ENCODE measurements at regions not wholly inside any gene's neighbourhood (a gene's known extent, or its start where the extent isn't known, plus 50 kb on each side); places are given as distances from the start of the nearest gene placed in this dataset.

- TF ChIP-seq, protein P1, sequence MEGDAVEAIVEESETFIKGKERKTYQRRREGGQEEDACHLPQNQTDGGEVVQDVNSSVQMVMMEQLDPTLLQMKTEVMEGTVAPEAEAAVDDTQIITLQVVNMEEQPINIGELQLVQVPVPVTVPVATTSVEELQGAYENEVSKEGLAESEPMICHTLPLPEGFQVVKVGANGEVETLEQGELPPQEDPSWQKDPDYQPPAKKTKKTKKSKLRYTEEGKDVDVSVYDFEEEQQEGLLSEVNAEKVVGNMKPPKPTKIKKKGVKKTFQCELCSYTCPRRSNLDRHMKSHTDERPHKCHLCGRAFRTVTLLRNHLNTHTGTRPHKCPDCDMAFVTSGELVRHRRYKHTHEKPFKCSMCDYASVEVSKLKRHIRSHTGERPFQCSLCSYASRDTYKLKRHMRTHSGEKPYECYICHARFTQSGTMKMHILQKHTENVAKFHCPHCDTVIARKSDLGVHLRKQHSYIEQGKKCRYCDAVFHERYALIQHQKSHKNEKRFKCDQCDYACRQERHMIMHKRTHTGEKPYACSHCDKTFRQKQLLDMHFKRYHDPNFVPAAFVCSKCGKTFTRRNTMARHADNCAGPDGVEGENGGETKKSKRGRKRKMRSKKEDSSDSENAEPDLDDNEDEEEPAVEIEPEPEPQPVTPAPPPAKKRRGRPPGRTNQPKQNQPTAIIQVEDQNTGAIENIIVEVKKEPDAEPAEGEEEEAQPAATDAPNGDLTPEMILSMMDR (IDR thresholded peaks at IDR 0.05) = no peak
- TF ChIP-seq IRF3 (IDR thresholded peaks at IDR 0.05; ENCODE audit: low read depth, low read length) = no peak
Measured at GRCh38 chr19:13600802-13601201, 94.5 kb upstream of the CACNA1A start (continued).

- H3K27me3 ChIP-seq (ENCODE audit: insufficient read depth) = peaks cover 43% of the 10 kb centered on the region
- peaks cover 0 to 3% of the 10 kb centered on the region in 2 experiments; a peak in 1 of 4 replicates for H3K4me1 ChIP-seq (ENCODE audit: control insufficient read depth in 1 of 2, insufficient read depth in 2 of 2, low read depth in 1 of 2, low read length in 1 of 2)
Measured at GRCh38 chr19:13600091-13600490, 93.8 kb upstream of the CACNA1A start.

More at GRCh38 chr19:13600091-13600490, 93.8 kb upstream of the CACNA1A start:
- ChIA-PET POLR2A (no interaction called here), CTCF (interaction anchor here (1.0 to 2.6 kb wide), 4 partner anchors 8 to 121 kb away, joined by 4 to 14 read pairs (median 8); no protein-coding TSS in a partner anchor)
- H3K9me3 ChIP-seq = no peaks in the 10 kb centered on the region
- TF ChIP-seq TCF12 (IDR thresholded peaks at IDR 0.05) (no peak), GATA2 (CRISPR knock-in tag; IDR thresholded peaks at IDR 0.05) (no peak), TEAD4 (IDR thresholded peaks at IDR 0.05; ENCODE audit: borderline replicate concordance, insufficient read depth) (no peak), GABPA (IDR thresholded peaks at IDR 0.05; ENCODE audit: low read depth) (no peak), JUND (IDR thresholded peaks at IDR 0.05) (no peak)
- TF ChIP-seq, protein P2, sequence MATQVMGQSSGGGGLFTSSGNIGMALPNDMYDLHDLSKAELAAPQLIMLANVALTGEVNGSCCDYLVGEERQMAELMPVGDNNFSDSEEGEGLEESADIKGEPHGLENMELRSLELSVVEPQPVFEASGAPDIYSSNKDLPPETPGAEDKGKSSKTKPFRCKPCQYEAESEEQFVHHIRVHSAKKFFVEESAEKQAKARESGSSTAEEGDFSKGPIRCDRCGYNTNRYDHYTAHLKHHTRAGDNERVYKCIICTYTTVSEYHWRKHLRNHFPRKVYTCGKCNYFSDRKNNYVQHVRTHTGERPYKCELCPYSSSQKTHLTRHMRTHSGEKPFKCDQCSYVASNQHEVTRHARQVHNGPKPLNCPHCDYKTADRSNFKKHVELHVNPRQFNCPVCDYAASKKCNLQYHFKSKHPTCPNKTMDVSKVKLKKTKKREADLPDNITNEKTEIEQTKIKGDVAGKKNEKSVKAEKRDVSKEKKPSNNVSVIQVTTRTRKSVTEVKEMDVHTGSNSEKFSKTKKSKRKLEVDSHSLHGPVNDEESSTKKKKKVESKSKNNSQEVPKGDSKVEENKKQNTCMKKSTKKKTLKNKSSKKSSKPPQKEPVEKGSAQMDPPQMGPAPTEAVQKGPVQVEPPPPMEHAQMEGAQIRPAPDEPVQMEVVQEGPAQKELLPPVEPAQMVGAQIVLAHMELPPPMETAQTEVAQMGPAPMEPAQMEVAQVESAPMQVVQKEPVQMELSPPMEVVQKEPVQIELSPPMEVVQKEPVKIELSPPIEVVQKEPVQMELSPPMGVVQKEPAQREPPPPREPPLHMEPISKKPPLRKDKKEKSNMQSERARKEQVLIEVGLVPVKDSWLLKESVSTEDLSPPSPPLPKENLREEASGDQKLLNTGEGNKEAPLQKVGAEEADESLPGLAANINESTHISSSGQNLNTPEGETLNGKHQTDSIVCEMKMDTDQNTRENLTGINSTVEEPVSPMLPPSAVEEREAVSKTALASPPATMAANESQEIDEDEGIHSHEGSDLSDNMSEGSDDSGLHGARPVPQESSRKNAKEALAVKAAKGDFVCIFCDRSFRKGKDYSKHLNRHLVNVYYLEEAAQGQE (IDR thresholded peaks at IDR 0.05; ENCODE audit: low read depth, low read length) = no peak
- TF ChIP-seq, protein P3, sequence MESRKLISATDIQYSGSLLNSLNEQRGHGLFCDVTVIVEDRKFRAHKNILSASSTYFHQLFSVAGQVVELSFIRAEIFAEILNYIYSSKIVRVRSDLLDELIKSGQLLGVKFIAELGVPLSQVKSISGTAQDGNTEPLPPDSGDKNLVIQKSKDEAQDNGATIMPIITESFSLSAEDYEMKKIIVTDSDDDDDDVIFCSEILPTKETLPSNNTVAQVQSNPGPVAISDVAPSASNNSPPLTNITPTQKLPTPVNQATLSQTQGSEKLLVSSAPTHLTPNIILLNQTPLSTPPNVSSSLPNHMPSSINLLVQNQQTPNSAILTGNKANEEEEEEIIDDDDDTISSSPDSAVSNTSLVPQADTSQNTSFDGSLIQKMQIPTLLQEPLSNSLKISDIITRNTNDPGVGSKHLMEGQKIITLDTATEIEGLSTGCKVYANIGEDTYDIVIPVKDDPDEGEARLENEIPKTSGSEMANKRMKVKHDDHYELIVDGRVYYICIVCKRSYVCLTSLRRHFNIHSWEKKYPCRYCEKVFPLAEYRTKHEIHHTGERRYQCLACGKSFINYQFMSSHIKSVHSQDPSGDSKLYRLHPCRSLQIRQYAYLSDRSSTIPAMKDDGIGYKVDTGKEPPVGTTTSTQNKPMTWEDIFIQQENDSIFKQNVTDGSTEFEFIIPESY (IDR thresholded peaks at IDR 0.05; ENCODE audit: borderline replicate concordance, low read depth) = no peak
- H4K20me1 ChIP-seq (ENCODE audit: insufficient read depth) = no peaks in the 10 kb centered on the region
- no peak overlapping the region for H3K4me3 ChIP-seq (ENCODE audit: low read depth in 2 of 2, low read length in 1 of 2)
- H3K27ac ChIP-seq (ENCODE audit: low read depth in 2 of 2, low read length in 1 of 2) = no peak overlapping the region
- H2AFZ ChIP-seq (ENCODE audit: low read depth) = no peak overlapping the region
- DNase-seq = no peak
- H3K36me3 ChIP-seq (replicated peaks in 1 of 2; ENCODE audit: control insufficient read depth in 1 of 2, insufficient read depth in 2 of 2, low read length in 1 of 2) = no peaks in the 10 kb centered on the region
- WGBS (ENCODE audit: low lambda C conversion rate) = 86% methylated on average over 2 of the region's 9 CpGs
- H3K9me2 ChIP-seq = no peaks in the 10 kb centered on the region
- no peaks in the 10 kb centered on the region for H3F3A ChIP-seq (replicated peaks; ENCODE audit: insufficient read depth)
- no peak overlapping the region for H3K4me2 ChIP-seq
- H3K79me2 ChIP-seq (ENCODE audit: insufficient read depth) = no peaks in the 10 kb centered on the region
- H3K9ac ChIP-seq = no peak overlapping the region

All from SK-N-SH (cell line).